ENCODE measurements at regions not wholly inside any gene's neighbourhood (a gene's known extent, or its start where the extent isn't known, plus 50 kb on each side); places are given as distances from the start of the nearest gene placed in this dataset.

- TF ChIP-seq CTCF (conservative IDR thresholded peaks at IDR 0.05), result no peak
- H3K27me3 Mint-ChIP-seq, result no peaks in the 10 kb centered on the region
- no peaks in the 10 kb centered on the region for H3K4me1 Mint-ChIP-seq (ENCODE audit: unreplicated experiment)
- H3K36me3 Mint-ChIP-seq, result no peaks in the 10 kb centered on the region
- H3K27ac Mint-ChIP-seq, result no peak overlapping the region
- no peak for DNase-seq (ENCODE audit: extremely low spot score, unreplicated experiment)
- H3K9me3 Mint-ChIP-seq, result no peaks in the 10 kb centered on the region
- H3K4me3 Mint-ChIP-seq, result no peak overlapping the region
Measured at GRCh38 chr3:77707281-77707680, 667.4 kb downstream of the ROBO2 start.

GRCh38 chr3:77709155-77709554 lies 669.3 kb downstream of the ROBO2 start:
- no peaks in the 10 kb centered on the region for H3K36me3 Mint-ChIP-seq
- H3K9me3 Mint-ChIP-seq, result no peaks in the 10 kb centered on the region
- H3K4me1 Mint-ChIP-seq (ENCODE audit: unreplicated experiment), result no peaks in the 10 kb centered on the region
- TF ChIP-seq CTCF (conservative IDR thresholded peaks at IDR 0.05), result no peak
- H3K27ac Mint-ChIP-seq, result no peak overlapping the region
- DNase-seq (ENCODE audit: extremely low spot score, unreplicated experiment), result no peak
- no peaks in the 10 kb centered on the region for H3K27me3 Mint-ChIP-seq
- H3K4me3 Mint-ChIP-seq, result no peak overlapping the region

- DNase-seq (ENCODE audit: extremely low spot score, unreplicated experiment), result no peak
- H3K9me3 Mint-ChIP-seq, result peaks cover 4% of the 10 kb centered on the region
- H3K27ac Mint-ChIP-seq, result no peak overlapping the region
- no peak for TF ChIP-seq CTCF (conservative IDR thresholded peaks at IDR 0.05)
- H3K36me3 Mint-ChIP-seq, result no peaks in the 10 kb centered on the region
- H3K4me3 Mint-ChIP-seq, result no peak overlapping the region
- H3K4me1 Mint-ChIP-seq (ENCODE audit: unreplicated experiment), result peaks cover 6% of the 10 kb centered on the region
- H3K27me3 Mint-ChIP-seq, result no peaks in the 10 kb centered on the region
Measured at GRCh38 chr3:77718311-77718710, 678.4 kb downstream of the ROBO2 start.

GRCh38 chr3:77720460-77720971 lies 680.6 kb downstream of the ROBO2 start:
- H3K9me3 Mint-ChIP-seq, result peaks cover 4% of the 10 kb centered on the region
- H3K4me3 Mint-ChIP-seq, result no peak overlapping the region
- no peaks in the 10 kb centered on the region for H3K36me3 Mint-ChIP-seq
- H3K27ac Mint-ChIP-seq, result no peak overlapping the region
- TF ChIP-seq CTCF (conservative IDR thresholded peaks at IDR 0.05), result no peak
- no peaks in the 10 kb centered on the region for H3K27me3 Mint-ChIP-seq
- H3K4me1 Mint-ChIP-seq (ENCODE audit: unreplicated experiment), result peaks cover 6% of the 10 kb centered on the region
- no peak for DNase-seq (ENCODE audit: extremely low spot score, unreplicated experiment)

GRCh38 chr3:77726517-77726916 lies 686.6 kb downstream of the ROBO2 start:
- H3K9me3 Mint-ChIP-seq, result peaks cover 4% of the 10 kb centered on the region
- no peaks in the 10 kb centered on the region for H3K36me3 Mint-ChIP-seq
- no peaks in the 10 kb centered on the region for H3K4me1 Mint-ChIP-seq (ENCODE audit: unreplicated experiment)
- no peak for TF ChIP-seq CTCF (conservative IDR thresholded peaks at IDR 0.05)
- DNase-seq (ENCODE audit: extremely low spot score, unreplicated experiment), result no peak
- H3K4me3 Mint-ChIP-seq, result no peak overlapping the region
- H3K27ac Mint-ChIP-seq, result no peak overlapping the region
- no peaks in the 10 kb centered on the region for H3K27me3 Mint-ChIP-seq

- H3K4me3 Mint-ChIP-seq, result no peak overlapping the region
Measured at GRCh38 chr3:77746048-77746447, 706.1 kb downstream of the ROBO2 start.

More at GRCh38 chr3:77746048-77746447, 706.1 kb downstream of the ROBO2 start:
- no peak for DNase-seq (ENCODE audit: extremely low spot score, unreplicated experiment)
- Mint-ChIP-seq H3K36me3 (no peaks in the 10 kb centered on the region), H3K9me3 (no peaks in the 10 kb centered on the region), H3K27me3 (no peaks in the 10 kb centered on the region), H3K27ac (no peak overlapping the region), H3K4me1 (ENCODE audit: unreplicated experiment) (peaks cover 7% of the 10 kb centered on the region)
- no peak for TF ChIP-seq CTCF (conservative IDR thresholded peaks at IDR 0.05)
